Neutrophil (primary cell): ENCODE measurements at regions not wholly inside any gene's neighbourhood (a gene's known extent, or its start where the extent isn't known, plus 50 kb on each side); places are given as distances from the start of the nearest gene placed in this dataset.

ENCODE experiments used
- H3K27ac ChIP-seq: fragments of 200-600 bp; sonication (generic); 2 replicates; pipeline ENCODE4 v1.5.1; 2016; ENCODE audit warnings: mild to moderate bottlenecking, moderate library complexity
- H3K27me3 ChIP-seq: fragments of 200-600 bp; sonication (generic); 2 replicates; pipeline ENCODE4 v1.6.0; 2016; ENCODE audit warnings: mild to moderate bottlenecking
- H3K36me3 ChIP-seq: fragments of 200-600 bp; sonication (generic); 2 replicates; pipeline ENCODE4 v1.5.1; 2017
- H3K4me1 ChIP-seq, 2 experiments: fragments of 200-600 bp in 1 of 2; sonication (generic) in 1 of 2; 1 replicate in 1 of 2; 2 replicates in 1 of 2; pipeline versions ENCODE4 v1.5.1 to v1.6.1; 2013 to 2016; ENCODE audit warnings: low read depth in 1 of 2, low read length in 1 of 2, mild to moderate bottlenecking in 1 of 2, moderate library complexity in 1 of 2; ENCODE audit not compliant: control insufficient read depth in 1 of 2, insufficient read depth in 1 of 2
- H3K4me3 ChIP-seq, 2 experiments: fragments of 200-600 bp in 1 of 2; sonication (generic) in 1 of 2; 1 replicate in 1 of 2; 2 replicates in 1 of 2; pipeline ENCODE4 v1.5.1; 2013 to 2016; ENCODE audit warnings: low read depth in 1 of 2, low read length in 1 of 2, mild to moderate bottlenecking in 1 of 2, moderate library complexity in 1 of 2
- H3K9me3 ChIP-seq: fragments of 200-600 bp; sonication (generic); 2 replicates; pipeline ENCODE4 v1.5.1; 2016
- CTCF ChIP-seq: fragments of 200-600 bp; sonication (generic); IDR thresholded peaks from 2 replicates; pipeline ENCODE4 v1.5.1; 2016; ENCODE audit warnings: antibody characterized with exemption

GRCh38 chr12:98113548-98113947 lies 401.8 kb upstream of the TMPO start:
- TF ChIP-seq CTCF: no peak
- no peak overlapping the region for H3K27ac ChIP-seq
- no peaks in the 10 kb centered on the region for H3K9me3 ChIP-seq

GRCh38 chr12:98121963-98122362 lies 393.4 kb upstream of the TMPO start:
- Histone ChIP-seq H3K4me1 (no peaks in the 10 kb centered on the region), H3K9me3 (no peaks in the 10 kb centered on the region), H3K27me3 (peaks cover 4% of the 10 kb centered on the region), H3K27ac (no peak overlapping the region), H3K36me3 (no peaks in the 10 kb centered on the region), H3K4me3 (no peak overlapping the region)
- no peak for TF ChIP-seq CTCF

More at GRCh38 chr12:98113548-98113947, 401.8 kb upstream of the TMPO start:
- no peaks in the 10 kb centered on the region for H3K27me3 ChIP-seq
- no peaks in the 10 kb centered on the region for H3K4me1 ChIP-seq
- H3K36me3 ChIP-seq: no peaks in the 10 kb centered on the region
- no peak overlapping the region for H3K4me3 ChIP-seq

- TF ChIP-seq CTCF: no peak
- no peaks in the 10 kb centered on the region for H3K4me1 ChIP-seq
- H3K27me3 ChIP-seq: peaks cover 8% of the 10 kb centered on the region
- no peaks in the 10 kb centered on the region for H3K36me3 ChIP-seq
- H3K9me3 ChIP-seq: no peaks in the 10 kb centered on the region
- H3K4me3 ChIP-seq: no peak overlapping the region
- no peak overlapping the region for H3K27ac ChIP-seq
Measured at GRCh38 chr12:98123021-98123461, 392.3 kb upstream of the TMPO start.

GRCh38 chr12:98126637-98127335 lies 388.6 kb upstream of the TMPO start:
- Histone ChIP-seq H3K36me3 (no peaks in the 10 kb centered on the region), H3K4me1 (no peaks in the 10 kb centered on the region), H3K27ac (no peak overlapping the region), H3K9me3 (no peaks in the 10 kb centered on the region), H3K4me3 (no peak overlapping the region), H3K27me3 (peaks cover 8% of the 10 kb centered on the region)
- TF ChIP-seq CTCF: no peak

GRCh38 chr12:98127336-98127679 lies 388.1 kb upstream of the TMPO start:
- no peak for TF ChIP-seq CTCF
- no peaks in the 10 kb centered on the region for H3K36me3 ChIP-seq
- no peak overlapping the region for H3K27ac ChIP-seq
- H3K9me3 ChIP-seq: no peaks in the 10 kb centered on the region
- H3K4me3 ChIP-seq: no peak overlapping the region
- H3K4me1 ChIP-seq: no peaks in the 10 kb centered on the region
- H3K27me3 ChIP-seq: peaks cover 8% of the 10 kb centered on the region
